Ascending aorta (tissue), 2 donors: ENCODE measurements at regions not wholly inside any gene's neighbourhood (a gene's known extent, or its start where the extent isn't known, plus 50 kb on each side); places are given as distances from the start of the nearest gene placed in this dataset.
"Not testable (repeated sequence)": the region's sequence is repeated elsewhere in the genome, so short reads cannot be mapped to it uniquely, and the experiment has no call there.

Experiments used
- DNase-seq, 2 donors: peaks; one replicate each; pipeline ENCODE4 v3.0.0-alpha.2; 2019; ENCODE audit warnings: low spot score in 2 of 2
- H3K27ac ChIP-seq, 2 donors: fragments of 200-600 bp; sonication (generic); one replicate each; pipeline ENCODE4 v1.5.1; 2016 to 2017; ENCODE audit warnings: mild to moderate bottlenecking in 1 of 2
- H3K27me3 ChIP-seq: fragments of 200-600 bp; sonication (generic); one replicate; pipeline ENCODE4 v1.5.1; 2017
- H3K36me3 ChIP-seq, 2 donors: fragments of 200-600 bp; sonication (generic); one replicate each; pipeline ENCODE4 v1.5.1; 2016
- H3K4me1 ChIP-seq, 2 donors: fragments of 200-600 bp; sonication (generic); one replicate each; pipeline ENCODE4 v1.5.1; 2016 to 2017; ENCODE audit warnings: mild to moderate bottlenecking in 1 of 2
- H3K4me3 ChIP-seq, 2 donors: fragments of 200-600 bp; sonication (generic); one replicate each; pipeline ENCODE4 v1.5.1; 2016 to 2017; ENCODE audit warnings: mild to moderate bottlenecking in 1 of 2
- H3K9me3 ChIP-seq, 2 donors: fragments of 200-600 bp; sonication (generic); one replicate each; pipeline ENCODE4 v1.5.1; 2016
- CTCF ChIP-seq, 3 experiments: fragments of 200-600 bp in 2 of 3; fragments of 450-650 bp in 1 of 3; sonication (generic) in 2 of 3; IDR thresholded peaks; one replicate each; pipeline ENCODE4 v1.5.1; 2016 to 2019; ENCODE audit warnings: antibody characterized with exemption in 3 of 3, mild to moderate bottlenecking in 1 of 3, moderate library complexity in 1 of 3
- intact Hi-C: fragments of 100-400 bp; cut with DNase I; formaldehyde crosslinking; loops from one replicate; pipeline ENCODE4 v1.15.1; 2023

- no peaks in the 10 kb centered on the region for H3K9me3 ChIP-seq
- no peaks in the 10 kb centered on the region for H3K36me3 ChIP-seq
- H3K27me3 ChIP-seq, result no peaks in the 10 kb centered on the region
- no peak for TF ChIP-seq CTCF (IDR thresholded peaks at IDR 0.05)
- DNase-seq, result no peak
- no peak overlapping the region for H3K4me3 ChIP-seq
- H3K4me1 ChIP-seq, result peaks cover 0 to 7% of the 10 kb centered on the region in 2 donors
- peak overlapping the region; percentile 73 to 76 for H3K27ac ChIP-seq
- intact Hi-C loops, result loop anchor here (10.0 kb wide), 2 partner anchors 107 to 723 kb away; partner anchors contain the start of genes LYPLAL1 and TGFB2
Observed at GRCh38 chr1:219067350-219067712, 106.3 kb upstream of the LYPLAL1 start.

- H3K4me3 ChIP-seq, H3K27ac ChIP-seq, H3K36me3 ChIP-seq, H3K9me3 ChIP-seq, H3K27me3 ChIP-seq, intact Hi-C loops, H3K4me1 ChIP-seq, DNase-seq: not testable (repeated sequence)
Observed at GRCh38 chr1:219070395-219070794, 103.3 kb upstream of the LYPLAL1 start.

- H3K27me3 ChIP-seq, result no peaks in the 10 kb centered on the region
- TF ChIP-seq CTCF (IDR thresholded peaks at IDR 0.05), result no peak
- intact Hi-C loops, result no loop called here
Observed at GRCh38 chr1:219071209-219071608, 102.5 kb upstream of the LYPLAL1 start.

GRCh38 chr1:219072329-219072728 lies 101.3 kb upstream of the LYPLAL1 start:
- Histone ChIP-seq H3K4me3 (no peak overlapping the region), H3K36me3 (no peaks in the 10 kb centered on the region), H3K27me3 (no peaks in the 10 kb centered on the region), H3K4me1 (peaks cover 0 to under 1% of the 10 kb centered on the region in 2 donors), H3K9me3 (no peaks in the 10 kb centered on the region), H3K27ac (no peak overlapping the region)
- intact Hi-C loops, result no loop called here
- no peak for DNase-seq
- no peak for TF ChIP-seq CTCF (IDR thresholded peaks at IDR 0.05)

More at GRCh38 chr1:219071209-219071608, 102.5 kb upstream of the LYPLAL1 start:
- Histone ChIP-seq H3K27ac (no peak overlapping the region), H3K4me3 (no peak overlapping the region), H3K36me3 (no peaks in the 10 kb centered on the region), H3K4me1 (peaks cover 0 to 7% of the 10 kb centered on the region in 2 donors), H3K9me3 (no peaks in the 10 kb centered on the region)
- DNase-seq, result no peak

GRCh38 chr1:219074084-219074728 lies 99.5 kb upstream of the LYPLAL1 start:
- H3K27ac ChIP-seq, result no peak overlapping the region
- H3K4me3 ChIP-seq, result no peak overlapping the region
- H3K36me3 ChIP-seq, result no peaks in the 10 kb centered on the region
- no peaks in the 10 kb centered on the region for H3K27me3 ChIP-seq
- no peaks in the 10 kb centered on the region for H3K4me1 ChIP-seq
- DNase-seq, result no peak
- no peak for TF ChIP-seq CTCF (IDR thresholded peaks at IDR 0.05)
- intact Hi-C loops, result no loop called here
- H3K9me3 ChIP-seq, result no peaks in the 10 kb centered on the region

- DNase-seq, result no peak
- TF ChIP-seq CTCF (IDR thresholded peaks at IDR 0.05), result no peak
- H3K9me3 ChIP-seq, result no peaks in the 10 kb centered on the region
- no peaks in the 10 kb centered on the region for H3K36me3 ChIP-seq
- no peaks in the 10 kb centered on the region for H3K27me3 ChIP-seq
- no peak overlapping the region for H3K27ac ChIP-seq
- no peak overlapping the region for H3K4me3 ChIP-seq
- no peaks in the 10 kb centered on the region for H3K4me1 ChIP-seq
- intact Hi-C loops, result no loop called here
Observed at GRCh38 chr1:219075121-219075879, 98.4 kb upstream of the LYPLAL1 start.
